ENCODE measurements at regions not wholly inside any gene's neighbourhood (a gene's known extent, or its start where the extent isn't known, plus 50 kb on each side); places are given as distances from the start of the nearest gene placed in this dataset.

DNA sequence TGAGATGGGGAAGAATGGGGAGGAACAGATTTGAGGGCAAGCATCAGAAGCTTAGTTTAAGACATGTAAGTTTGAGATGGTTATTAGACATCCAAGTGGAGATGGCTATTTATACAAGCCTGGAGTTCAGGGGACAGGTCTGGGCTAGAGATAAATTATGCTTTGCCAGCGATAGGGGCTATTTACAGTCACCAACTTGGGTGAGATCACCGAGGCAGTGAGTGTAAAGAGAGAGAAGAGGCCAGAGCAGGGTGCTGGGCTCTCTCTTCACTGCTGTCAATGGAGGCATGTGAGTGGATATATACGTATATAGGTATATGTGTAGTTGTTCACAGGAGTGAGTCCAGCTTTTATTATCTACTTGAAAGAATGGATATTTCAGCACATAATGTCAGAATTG lies 81.0 kb downstream of the QPCT start:
- no peak for DNase-seq (ENCODE audit: low read depth, low spot score)

DNA sequence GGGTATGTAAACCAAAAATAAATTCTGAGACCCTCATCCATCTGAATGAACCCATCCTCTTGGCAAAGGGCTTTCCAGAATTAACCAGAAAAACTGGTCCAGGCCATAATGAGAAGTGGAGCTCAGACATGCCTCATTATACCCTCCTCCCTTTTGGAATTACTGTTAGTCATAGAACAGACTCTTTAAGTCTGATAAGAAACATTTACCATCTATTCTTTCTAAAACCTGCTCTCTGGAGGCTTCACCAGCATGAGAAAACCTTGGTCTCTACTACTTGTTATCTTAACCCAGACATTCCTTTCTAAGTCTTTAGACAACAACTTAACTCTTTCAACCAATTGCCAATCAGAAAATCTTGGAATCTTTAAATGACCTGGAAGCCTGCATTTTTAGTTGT lies 82.8 kb downstream of the QPCT start:
- DNase-seq (ENCODE audit: low read depth, low spot score) = no peak

DNA sequence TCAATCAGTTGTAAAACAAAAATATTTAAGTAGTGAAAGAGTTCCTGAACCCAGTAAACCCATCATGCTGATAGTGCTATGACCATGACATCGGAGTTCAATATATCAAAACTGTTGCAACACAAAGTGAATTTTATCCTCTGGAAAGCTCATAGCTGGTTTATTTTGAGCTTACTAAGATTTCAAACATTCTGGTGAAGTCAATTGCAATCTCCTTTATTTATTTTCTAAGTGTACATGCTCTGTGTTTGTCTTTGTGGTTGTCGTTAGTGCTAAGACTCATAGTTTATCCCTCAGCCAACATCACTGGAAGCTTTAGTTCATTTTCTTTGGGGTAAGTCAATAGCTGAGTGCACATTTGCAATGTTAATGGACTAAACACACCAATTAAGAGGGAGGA lies 91.9 kb downstream of the QPCT start:
- no peak for DNase-seq (ENCODE audit: low read depth, low spot score)

GRCh38 chr2:37439131-37439642 lies 94.8 kb downstream of the QPCT start:
- DNase-seq (ENCODE audit: low read depth, low spot score) = no peak

- DNase-seq (ENCODE audit: low read depth, low spot score) = no peak
Measured at GRCh38 chr2:37441055-37441454, 96.6 kb downstream of the QPCT start.

DNA sequence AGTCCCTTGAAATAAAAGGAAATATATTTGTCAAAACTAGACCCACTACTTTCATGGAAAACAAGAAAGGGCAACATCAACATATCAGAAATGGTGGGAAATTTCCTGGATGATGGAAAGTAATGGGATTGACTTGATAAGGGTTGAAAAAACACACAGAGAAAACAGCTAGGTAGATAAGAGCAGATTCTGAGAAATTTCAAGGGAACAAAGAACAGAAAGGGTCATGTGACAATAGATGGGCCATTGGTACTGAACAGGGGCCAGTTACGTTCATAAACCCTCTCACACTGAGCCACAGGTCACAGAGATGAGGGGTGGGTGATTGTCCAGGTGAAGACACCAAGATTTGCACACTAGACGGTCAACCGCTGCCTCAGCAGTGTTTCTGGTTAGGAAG lies 98.7 kb downstream of the QPCT start:
- DNase-seq (ENCODE audit: low read depth, low spot score) = no peak

DNA sequence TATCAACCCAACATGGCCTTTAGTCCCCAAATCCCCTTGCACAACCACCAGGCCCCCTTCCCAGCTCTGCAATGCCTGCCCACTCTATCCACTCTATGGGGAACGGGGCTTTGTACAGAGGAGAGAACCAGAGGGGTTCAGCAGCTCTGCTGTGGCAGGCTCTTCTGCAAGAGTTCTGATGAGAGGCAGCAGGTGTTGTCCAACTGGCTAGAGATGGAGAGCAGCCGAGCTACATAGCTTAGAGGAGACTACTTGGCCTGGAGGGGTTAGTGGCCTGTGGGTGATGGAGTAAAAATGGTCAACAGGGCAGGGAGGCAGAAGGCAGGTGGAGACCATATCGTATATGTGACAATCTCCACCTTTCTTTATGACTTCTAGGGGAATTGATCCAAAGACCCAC lies 103.0 kb downstream of the QPCT start:
- DNase-seq (ENCODE audit: low read depth, low spot score) = no peak

- no peak for DNase-seq (ENCODE audit: low read depth, low spot score)
Measured at GRCh38 chr2:37448342-37449120, 104.1 kb downstream of the QPCT start.

DNA sequence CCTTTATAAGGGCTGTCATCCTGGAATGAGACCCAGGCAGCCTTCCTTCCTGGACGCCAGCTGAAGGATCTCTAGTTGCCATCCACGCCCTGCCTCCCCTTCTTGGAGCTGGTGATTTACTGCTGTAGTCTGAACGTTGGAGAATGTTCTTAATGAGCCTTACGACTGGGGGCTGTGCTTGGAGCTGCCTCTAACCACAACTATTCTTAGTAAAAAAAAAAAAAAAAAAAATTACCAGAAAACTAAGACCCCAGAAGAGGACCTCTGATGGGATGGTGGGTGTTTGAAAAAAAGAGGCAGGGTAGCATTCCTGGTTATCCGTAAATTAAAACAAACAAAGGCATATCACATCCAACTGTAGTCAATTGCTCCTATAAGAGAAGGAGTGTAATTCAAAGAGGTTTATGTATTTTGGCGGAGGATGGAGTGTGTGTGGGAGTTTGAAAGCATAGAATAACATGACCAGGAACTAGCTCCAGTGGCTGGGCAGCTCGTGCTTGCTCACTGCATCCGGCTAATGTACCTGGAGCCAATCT lies 105.4 kb downstream of the QPCT start:
- DNase-seq (ENCODE audit: low read depth, low spot score) = no peak

- DNase-seq (ENCODE audit: low read depth, low spot score) = no peak
Measured at GRCh38 chr2:37453027-37453426, 108.6 kb downstream of the QPCT start.

DNA sequence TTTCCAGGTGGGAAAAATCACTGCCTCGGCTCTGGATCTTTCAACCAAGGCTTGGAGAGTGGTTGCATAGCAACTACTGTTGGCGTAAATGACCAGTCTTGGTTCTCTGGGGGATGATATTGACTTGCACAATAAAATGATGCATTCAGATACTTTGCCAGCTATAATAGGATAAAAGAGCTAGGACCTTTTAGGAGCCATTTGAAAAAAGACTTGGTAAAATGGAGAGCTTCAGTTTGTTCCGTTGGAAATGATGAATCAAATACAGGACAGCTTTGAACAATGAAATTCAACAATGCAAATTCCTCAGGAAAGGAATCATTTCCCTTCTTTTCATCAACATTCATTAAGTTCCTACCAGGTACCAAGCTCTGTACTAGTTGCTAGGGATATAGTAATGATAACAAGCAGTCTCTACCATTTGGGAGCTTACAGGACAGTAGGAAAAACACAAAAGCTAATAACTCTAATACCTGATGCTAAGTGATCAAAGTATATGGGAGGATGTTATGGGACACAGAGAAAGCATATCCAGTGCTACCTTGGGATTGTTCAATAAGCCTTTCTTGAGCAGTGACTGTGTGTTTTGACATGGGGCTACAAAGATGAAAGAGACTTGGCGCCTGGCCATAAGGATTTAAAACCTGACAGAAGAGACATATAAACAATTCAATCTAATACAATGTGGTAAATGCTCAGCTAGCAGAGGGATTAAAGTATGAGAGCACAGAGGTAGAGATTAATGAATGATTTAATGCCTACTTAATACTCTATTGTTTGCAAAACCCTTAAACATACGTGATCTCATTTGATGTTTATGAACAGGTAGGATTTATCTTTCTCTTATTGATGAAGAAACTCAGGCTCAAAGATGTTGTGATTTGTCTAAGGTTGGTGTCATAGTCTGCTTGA lies 110.7 kb downstream of the QPCT start:
- no peak for DNase-seq (ENCODE audit: low read depth, low spot score)

DNA sequence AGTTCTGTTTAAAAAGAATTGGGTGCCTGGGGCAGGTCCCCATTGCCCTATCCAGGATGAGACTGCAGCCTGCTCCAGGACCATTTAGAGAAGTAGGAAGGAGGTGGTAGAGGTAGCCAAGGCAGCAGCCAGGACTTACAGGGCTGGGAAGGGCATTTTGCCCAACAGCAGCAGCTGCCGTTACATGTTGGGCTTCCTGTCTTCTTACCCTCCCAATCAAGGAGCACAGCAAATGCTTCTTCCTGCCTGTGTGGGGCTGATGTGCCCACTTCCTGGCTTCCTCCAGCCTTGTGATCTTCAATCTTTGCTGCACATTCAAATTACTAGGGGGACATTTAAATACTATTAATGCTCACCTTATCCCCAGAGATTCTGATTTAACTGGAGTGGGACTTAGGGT lies 112.0 kb downstream of the QPCT start:
- DNase-seq (ENCODE audit: low read depth, low spot score) = no peak

DNA sequence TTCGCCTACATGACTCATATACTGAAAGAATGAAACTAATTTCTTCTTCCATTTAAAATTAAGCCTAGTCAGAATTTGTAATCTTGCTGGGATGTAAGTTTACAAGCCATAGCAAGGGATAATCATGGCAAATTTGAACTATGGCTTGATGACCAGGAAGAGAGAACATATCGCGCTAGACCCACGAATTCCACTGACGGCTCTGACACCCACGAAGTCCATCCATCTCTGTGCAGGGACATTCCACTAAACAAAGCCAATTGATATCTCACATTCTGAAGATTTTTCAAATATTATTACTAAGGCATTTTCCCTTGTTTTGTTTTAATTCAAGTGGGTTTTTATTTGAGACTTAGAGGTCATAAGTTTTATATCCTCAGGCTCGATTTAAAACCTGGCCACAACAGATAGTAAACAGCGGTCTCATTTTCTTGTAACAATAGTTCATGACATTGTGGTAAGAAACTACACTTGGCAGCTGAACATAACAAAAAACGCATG lies 113.0 kb downstream of the QPCT start:
- DNase-seq (ENCODE audit: low read depth, low spot score) = no peak

GRCh38 chr2:37458133-37458532 lies 113.7 kb downstream of the QPCT start:
- no peak for DNase-seq (ENCODE audit: low read depth, low spot score)

DNA sequence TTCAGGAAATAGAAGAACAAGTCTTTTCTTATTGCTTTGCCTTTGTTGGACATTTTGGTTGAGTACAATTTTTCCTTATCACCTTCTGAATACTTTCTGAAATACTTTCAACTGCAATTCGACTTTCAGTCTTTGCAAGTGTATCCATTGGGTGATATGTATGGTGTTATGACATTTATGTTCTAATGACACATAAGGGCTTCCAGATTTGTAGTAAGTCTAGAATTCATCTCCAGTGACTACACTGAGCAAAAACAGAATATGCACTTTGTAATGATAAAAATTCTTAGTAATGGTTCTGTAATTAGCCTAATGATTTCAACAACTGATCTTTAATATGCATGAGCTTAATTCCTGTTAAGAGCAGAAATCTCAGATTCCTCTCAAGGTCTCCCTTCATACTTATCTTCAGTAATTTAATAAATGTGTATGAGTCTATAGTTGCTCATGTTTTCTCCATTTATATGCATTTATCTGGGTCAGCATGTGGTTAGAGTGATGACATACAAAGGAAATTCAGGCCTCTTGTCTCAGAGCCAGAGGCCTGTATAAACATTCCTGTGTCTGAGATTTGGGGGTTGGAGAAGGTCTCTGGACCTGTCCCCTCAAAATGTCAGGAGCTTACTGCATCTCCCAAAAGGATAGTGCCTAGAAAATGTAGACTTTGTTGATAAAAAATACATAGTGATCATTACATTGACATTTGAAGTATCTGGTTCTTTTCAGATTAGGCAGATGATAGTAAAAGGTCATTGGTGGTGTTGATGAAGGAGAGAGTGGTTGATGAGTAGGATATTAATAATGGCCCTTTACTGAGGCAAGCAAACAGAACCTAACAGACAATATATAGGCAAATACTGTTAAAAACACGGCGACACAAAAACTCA lies 114.9 kb downstream of the QPCT start:
- no peak for DNase-seq (ENCODE audit: low read depth, low spot score)

DNA sequence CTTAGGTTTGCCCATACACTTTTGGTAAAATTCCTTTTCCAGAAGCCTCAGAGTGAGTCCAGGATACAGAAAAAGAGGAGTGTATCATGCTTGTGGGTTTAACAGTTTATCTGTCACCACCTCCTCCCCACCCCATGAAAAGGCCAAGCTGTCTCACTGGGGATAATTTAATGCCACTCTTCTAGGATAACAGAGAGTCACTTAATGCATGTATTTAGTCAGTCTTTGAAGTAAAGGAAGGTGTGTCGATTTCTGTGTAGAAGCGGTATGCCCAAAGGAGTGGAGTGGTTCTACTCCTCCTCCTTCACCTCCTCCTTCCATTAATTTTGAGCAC lies 116.4 kb downstream of the QPCT start:
- DNase-seq (ENCODE audit: low read depth, low spot score) = no peak

GRCh38 chr2:37464067-37464466 lies 119.6 kb downstream of the QPCT start:
- no peak for DNase-seq (ENCODE audit: low read depth, low spot score)

GRCh38 chr2:37466533-37467222 lies 122.2 kb downstream of the QPCT start:
- no peak for DNase-seq (ENCODE audit: low read depth, low spot score)

DNA sequence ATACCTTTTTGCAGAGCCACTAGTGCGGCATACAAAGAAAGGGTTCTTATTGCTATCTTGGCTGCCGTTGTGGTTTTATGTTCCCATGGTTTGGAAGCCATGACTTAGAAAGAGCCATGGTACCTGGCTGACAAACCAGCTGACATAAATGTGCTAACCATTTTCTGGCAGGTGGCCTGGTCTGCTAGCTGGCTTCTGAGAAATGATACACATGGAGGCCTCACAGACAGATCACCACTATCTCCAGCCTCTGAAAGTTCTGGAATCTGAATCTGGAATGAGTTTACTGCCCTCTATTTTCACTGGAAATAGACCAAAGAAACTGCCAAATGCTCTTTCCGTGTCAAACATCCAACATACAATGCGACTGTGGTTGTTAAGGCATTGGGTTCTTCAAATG lies 123.7 kb downstream of the QPCT start:
- DNase-seq (ENCODE audit: low read depth, low spot score) = no peak

- DNase-seq (ENCODE audit: low read depth, low spot score) = no peak
Measured at GRCh38 chr2:37469126-37469525, 124.7 kb downstream of the QPCT start.

DNA sequence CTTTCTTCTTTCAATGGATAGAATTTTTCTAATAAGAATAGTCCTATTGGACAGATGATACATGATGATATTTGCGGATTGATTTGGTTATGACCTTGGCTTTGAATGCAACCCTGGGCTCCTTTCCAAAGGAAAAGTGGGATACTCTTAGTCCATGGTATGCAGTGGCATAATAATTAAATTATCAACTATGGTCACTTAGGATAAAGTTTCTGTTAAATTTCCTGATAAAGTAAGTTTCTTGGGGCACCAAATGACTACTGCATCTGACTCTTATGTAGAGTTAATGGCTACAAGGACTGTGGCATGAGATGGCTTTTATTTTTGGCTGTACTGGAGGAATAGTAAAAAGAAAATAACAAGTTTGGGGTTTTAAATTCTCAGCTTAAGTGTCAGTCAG lies 126.7 kb downstream of the QPCT start:
- DNase-seq (ENCODE audit: low read depth, low spot score) = no peak

Measured in iPS DF 19.7 (cell line).